ENCODE measurements at regions not wholly inside any gene's neighbourhood (a gene's known extent, or its start where the extent isn't known, plus 50 kb on each side); places are given as distances from the start of the nearest gene placed in this dataset.

DNA sequence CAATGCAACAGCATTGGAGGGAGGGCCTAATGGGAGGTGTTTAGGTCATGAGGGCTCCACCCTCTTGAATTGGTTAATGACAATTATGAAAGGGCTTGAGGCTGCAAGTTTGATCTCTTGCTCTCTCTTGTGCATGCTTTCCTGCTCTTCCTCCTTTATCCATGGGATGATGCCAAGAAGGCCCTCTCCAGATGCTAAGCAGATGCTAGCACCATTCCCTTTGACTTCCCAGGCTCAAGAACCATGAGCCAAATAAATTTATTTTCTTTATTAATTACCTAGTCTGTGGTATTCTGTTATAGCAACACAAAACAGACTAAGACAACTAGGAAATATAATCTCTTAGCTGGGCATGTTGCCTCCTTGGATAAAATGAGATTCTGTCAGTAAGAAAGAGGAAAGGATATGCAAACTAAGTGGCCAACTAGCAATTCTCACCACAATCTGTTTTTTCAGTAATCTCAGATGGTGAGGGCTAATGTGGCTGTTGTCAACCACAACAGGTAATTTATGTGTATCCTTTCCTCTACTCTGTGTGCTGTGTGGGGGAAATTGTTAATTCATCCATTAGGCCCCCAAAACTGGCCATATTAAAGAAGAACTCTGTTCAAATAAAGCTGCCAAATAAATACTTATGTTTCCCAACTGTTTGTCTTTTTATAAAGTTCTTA lies 269.1 kb upstream of the CD180 start:
- no peak for DNase-seq (ENCODE audit: low spot score)

GRCh38 chr5:67462147-67462546 lies 265.5 kb upstream of the CD180 start:
- no peak for DNase-seq (ENCODE audit: low spot score)

- DNase-seq (ENCODE audit: low spot score), result no peak
Observed at GRCh38 chr5:67459253-67459652, 262.7 kb upstream of the CD180 start.

DNA sequence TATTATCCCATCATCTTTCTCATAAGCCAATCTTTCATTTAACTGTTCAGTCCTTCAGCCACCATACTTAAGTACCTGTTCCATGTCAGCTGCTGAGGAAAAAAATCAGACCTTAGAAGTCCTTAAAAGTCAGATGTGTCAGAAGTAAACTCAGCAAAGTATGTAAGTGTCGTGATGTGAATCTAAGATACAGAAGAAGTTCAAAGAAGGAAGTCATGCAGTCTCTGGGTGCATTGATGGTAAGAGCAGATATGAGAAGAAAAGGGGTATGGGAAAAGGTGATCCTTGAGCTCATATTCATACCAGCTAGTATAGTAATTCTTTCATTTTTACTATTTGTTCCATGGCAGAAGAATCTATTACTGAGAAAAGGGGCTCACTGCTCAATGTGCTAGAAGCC lies 259.4 kb upstream of the CD180 start:
- no peak for DNase-seq (ENCODE audit: low spot score)

DNA sequence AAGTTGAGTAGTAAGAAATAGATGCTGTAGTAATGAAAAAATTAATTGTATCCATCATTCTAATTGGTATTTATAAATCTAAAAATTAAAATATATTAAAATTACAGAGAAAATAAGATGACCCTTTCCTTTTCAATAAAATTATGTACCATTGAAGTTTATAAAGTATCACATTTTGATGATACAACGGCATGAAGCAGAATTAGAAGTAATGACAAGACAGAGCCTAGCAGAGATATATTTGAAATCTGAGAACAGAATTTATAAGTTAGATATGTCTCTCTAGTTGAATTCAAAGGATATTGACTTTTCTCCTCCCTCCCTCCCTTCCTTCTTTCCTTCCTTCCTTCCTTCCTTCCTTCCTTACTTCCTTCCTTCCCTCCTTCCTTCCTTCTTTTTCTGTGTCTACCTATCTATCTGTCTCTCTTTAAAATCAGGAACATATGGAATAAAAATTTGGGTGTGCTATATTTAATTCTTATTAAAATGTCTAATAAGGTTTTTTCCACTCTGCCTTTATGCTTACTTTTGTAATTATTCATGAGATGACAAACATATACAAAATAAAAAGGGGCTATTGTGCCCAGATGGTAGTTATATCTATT lies 258.5 kb upstream of the CD180 start:
- no peak for DNase-seq (ENCODE audit: low spot score)

GRCh38 chr5:67453111-67453905 lies 256.7 kb upstream of the CD180 start:
- no peak for DNase-seq (ENCODE audit: low spot score)

DNA sequence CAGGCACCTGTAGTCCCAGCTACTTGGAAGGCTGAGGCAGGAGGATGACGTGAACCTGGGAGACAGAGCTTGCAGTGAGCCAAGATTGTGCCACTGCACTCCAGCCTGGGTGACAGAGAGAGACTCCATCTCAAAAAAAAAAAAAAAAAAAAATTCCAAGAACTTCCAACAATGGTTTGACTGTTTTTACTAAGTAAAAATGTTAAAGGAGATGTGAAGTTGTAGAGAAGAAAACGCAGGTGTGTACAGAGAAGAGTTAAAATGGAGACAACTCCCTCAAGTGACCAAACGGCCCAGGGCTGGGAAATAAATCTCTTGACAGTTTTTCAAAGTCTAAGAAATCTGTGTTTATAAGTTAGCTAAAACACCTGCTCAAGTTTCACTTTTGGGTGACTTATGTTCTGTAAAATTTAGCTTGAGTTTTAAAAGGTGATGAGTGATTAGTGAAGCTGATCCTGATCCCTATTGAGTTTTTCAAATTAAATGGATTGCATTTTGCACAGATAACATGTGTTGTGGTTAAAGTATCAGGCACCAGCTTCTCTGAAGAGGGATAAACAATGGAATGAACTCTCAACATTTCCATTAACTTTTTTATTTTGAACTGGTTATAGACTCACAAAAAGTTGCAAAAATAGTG lies 255.2 kb upstream of the CD180 start:
- no peak for DNase-seq (ENCODE audit: low spot score)

- no peak for DNase-seq (ENCODE audit: low spot score)
Observed at GRCh38 chr5:67447732-67448131, 251.1 kb upstream of the CD180 start.

GRCh38 chr5:67437905-67438845 lies 241.6 kb upstream of the CD180 start:
- no peak for DNase-seq (ENCODE audit: low spot score)

- DNase-seq (ENCODE audit: low spot score), result no peak
Observed at GRCh38 chr5:67435032-67435431, 238.4 kb upstream of the CD180 start.

GRCh38 chr5:67434466-67434865 lies 237.9 kb upstream of the CD180 start:
- DNase-seq (ENCODE audit: low spot score), result no peak

- no peak for DNase-seq (ENCODE audit: low spot score)
Observed at GRCh38 chr5:67432606-67433005, 236.0 kb upstream of the CD180 start.

DNA sequence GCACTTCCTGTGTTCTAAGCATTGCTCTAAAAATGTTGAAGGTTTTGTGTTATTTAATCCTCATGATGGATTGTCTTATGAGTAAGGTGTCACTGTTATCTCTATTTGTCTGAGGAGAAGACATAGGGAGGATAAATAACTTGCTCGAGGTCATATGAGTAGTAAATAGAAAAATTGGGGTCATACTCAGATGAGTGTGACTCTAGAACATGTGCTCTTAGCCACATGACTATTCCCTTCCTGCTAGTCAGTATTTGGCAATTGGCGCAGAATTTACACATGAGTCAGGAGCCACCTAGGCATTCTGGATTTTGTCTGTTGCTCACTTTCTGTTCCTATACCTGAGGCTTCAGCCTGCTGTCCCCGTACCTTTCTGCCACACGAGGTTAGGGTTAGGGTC lies 234.6 kb upstream of the CD180 start:
- no peak for DNase-seq (ENCODE audit: low spot score)

- DNase-seq (ENCODE audit: low spot score), result no peak
Observed at GRCh38 chr5:67427850-67428298, 231.3 kb upstream of the CD180 start.

DNA sequence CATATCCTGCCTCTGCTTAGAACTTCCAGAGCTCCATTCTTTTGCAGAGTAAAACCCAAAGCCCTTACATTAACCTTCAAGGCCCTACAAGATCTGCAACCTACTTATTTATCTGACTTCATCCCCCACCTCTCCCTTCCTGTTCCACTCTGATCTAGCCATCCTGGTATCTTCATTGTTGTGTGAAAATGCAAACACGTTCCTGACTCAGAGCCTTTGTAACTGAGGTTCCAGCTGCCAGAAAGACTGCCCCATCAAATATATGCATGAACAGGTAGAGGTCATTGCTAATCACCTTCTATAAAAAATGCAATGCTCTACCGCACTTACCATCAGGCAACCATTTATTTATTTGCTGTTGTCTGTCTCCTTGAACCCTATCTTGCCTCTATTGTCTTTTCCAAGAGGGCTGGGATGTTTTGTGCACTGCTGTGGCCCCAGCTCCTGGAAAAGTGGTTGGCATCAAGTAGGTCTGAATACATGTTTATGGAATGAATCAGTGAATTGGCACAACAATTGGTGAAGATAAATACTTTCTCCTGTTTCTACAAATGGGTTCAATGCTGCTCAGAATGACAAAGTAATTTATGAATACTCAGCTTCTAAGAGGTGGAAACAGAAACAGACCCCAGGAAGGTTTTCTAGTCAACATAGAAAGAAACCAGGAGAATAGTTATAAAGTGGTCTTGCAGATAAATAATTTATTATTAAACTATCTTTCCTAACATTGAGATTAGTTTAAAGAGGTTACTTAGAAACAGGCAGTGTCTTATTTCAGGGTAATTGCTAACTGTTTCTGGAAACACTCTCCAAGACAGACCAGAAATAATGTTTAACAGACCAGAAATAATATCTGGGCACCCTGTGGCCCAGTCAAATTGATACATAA lies 230.6 kb upstream of the CD180 start:
- DNase-seq (ENCODE audit: low spot score), result no peak

- no peak for DNase-seq (ENCODE audit: low spot score)
Observed at GRCh38 chr5:67425514-67425913, 228.9 kb upstream of the CD180 start.

DNA sequence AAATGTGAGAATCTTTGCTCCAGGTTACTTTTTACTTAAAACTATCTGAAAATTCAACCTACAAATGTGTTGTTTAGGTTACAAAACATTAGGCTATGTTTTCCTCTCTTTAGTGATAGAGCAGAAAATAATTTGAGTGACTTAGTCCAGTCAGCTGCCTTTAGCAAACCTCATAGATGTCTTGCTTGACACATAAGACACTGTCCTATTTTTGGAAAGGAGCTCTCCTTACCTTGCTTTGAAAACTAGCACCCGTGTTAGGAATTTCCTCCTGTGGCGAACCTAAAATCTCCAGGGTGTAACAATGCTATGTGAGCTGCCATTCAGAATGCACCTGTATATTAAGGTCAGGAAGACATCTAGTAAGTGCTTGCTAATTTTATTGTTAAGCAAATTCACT lies 221.2 kb upstream of the CD180 start:
- no peak for DNase-seq (ENCODE audit: low spot score)

- no peak for DNase-seq (ENCODE audit: low spot score)
Observed at GRCh38 chr5:67416986-67417385, 220.4 kb upstream of the CD180 start.

DNA sequence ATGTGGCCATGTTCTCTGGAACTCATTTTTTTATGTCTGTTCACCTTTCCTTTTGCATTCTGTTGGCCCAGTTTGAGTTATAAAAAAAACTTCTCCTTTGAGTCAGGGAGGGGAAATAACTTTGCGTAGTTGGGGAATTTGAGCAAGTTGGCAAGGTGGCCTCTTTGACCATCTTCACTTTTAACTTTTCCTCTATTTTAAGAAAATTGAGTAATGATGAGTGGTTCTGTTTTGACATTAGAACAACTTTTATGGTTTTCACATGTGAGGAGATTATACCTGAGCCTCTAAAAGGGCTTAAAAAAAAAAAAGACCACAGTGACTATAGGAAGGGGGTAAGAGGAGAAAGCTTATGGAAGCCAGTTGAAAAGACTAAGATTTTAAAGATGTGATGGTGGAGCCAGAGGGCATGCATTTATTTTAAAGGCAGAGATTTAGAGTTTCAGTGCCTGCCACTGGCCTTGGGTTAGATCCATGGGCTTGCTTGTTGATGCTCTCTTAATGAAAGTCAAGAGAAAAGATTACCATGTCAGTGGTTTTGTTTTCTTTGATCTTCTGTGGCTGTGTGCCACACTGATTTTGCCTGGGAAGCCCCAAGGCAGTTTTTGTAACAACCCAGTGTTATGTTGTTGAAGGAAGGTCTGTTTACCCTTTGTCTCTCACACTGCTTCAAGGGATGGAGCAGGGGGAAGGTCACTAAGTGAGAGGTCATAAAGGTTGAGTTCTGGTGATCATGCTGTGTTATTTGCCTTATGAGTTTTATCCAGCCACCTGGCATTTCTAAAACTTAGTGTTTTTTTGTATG lies 219.7 kb upstream of the CD180 start:
- DNase-seq (ENCODE audit: low spot score), result peak; percentile 2

- no peak for DNase-seq (ENCODE audit: low spot score)
Observed at GRCh38 chr5:67414712-67415111, 218.1 kb upstream of the CD180 start.

Data from CD4-positive, alpha-beta T cell treated with Interleukin-6 at 100 ng/mL for 8 hours (primary cell).